CD4-positive, alpha-beta T cell (primary cell): ENCODE measurements at regions not wholly inside any gene's neighbourhood (a gene's known extent, or its start where the extent isn't known, plus 50 kb on each side); places are given as distances from the start of the nearest gene placed in this dataset.

ENCODE experiments used
- ATAC-seq: fragments of 200-7000 bp; cut with Tn5 transposase; one replicate; pipeline ENCODE4 v1.10.0; 2022; ENCODE audit warnings: mild to moderate bottlenecking; ENCODE audit not compliant: poor library complexity
- CTCF ChIA-PET: fragments of 350-600 bp; sonication (Branson Sonifier 250); formaldehyde crosslinking; loops from one replicate; lab custom pipeline; 2021; ENCODE audit warnings: antibody characterized with exemption, inconsistent platforms; lab: Charles Lee
- POLR2A ChIA-PET: fragments of 350-600 bp; sonication (Branson Sonifier 250); formaldehyde crosslinking; loops from one replicate; lab custom pipeline; 2021; ENCODE audit warnings: antibody characterized with exemption, inconsistent platforms; lab: Charles Lee
- DNase-seq, 14 experiments: peaks; one replicate each; pipeline ENCODE4 v3.0.0-alpha.2; 2013 to 2020; ENCODE audit warnings: mixed read lengths in 2 of 14
- H3K27ac ChIP-seq, 2 donors: one replicate each; pipeline versions ENCODE4 v1.5.1 to v1.7.0; 2013; ENCODE audit warnings: low read length in 2 of 2, low read depth in 1 of 2, mild to moderate bottlenecking in 1 of 2
- H3K27me3 ChIP-seq, 2 experiments: 1 replicate in 1 of 2; 2 replicates in 1 of 2; pipeline versions ENCODE4 v1.6.1 to v1.7.0; 2013; ENCODE audit warnings: low read length in 2 of 2, control low read depth in 1 of 2, mild to moderate bottlenecking in 1 of 2, moderate library complexity in 1 of 2; ENCODE audit not compliant: insufficient read depth in 2 of 2, control insufficient read depth in 1 of 2
- H3K36me3 ChIP-seq: one replicate; pipeline ENCODE4 v1.6.1; 2013; ENCODE audit warnings: low read length, control low read depth; ENCODE audit not compliant: insufficient read depth
- H3K4me1 ChIP-seq: one replicate; pipeline ENCODE4 v1.6.1; 2013; ENCODE audit warnings: low read length, control low read depth; ENCODE audit not compliant: insufficient read depth
- H3K4me3 ChIP-seq: one replicate; pipeline ENCODE4 v1.5.1; 2013; ENCODE audit warnings: mild to moderate bottlenecking, low read length, moderate library complexity
- H3K9me3 ChIP-seq, 2 experiments: 1 replicate in 1 of 2; 2 replicates in 1 of 2; pipeline versions ENCODE4 v1.6.1 to v1.7.0; 2013; ENCODE audit warnings: low read length in 2 of 2, mild to moderate bottlenecking in 2 of 2, control low read depth in 1 of 2, moderate library complexity in 1 of 2; ENCODE audit not compliant: control insufficient read depth in 1 of 2, insufficient read depth in 1 of 2
- H3K27ac Mint-ChIP-seq: one replicate; pipeline ENCODE4 v1.8.0; 2020; ENCODE audit warnings: mixed read lengths
- H3K27me3 Mint-ChIP-seq: one replicate; pipeline ENCODE4 v1.8.0; 2021; ENCODE audit warnings: mixed read lengths
- H3K36me3 Mint-ChIP-seq: one replicate; pipeline ENCODE4 v1.8.0; 2021; ENCODE audit warnings: low read depth, mixed read lengths
- H3K4me1 Mint-ChIP-seq: one replicate; pipeline ENCODE4 v1.8.0; 2021; ENCODE audit warnings: low read depth, mixed read lengths
- H3K4me3 Mint-ChIP-seq: one replicate; pipeline ENCODE4 v1.8.0; 2020; ENCODE audit warnings: mild to moderate bottlenecking, mixed read lengths
- H3K9me3 Mint-ChIP-seq: one replicate; pipeline ENCODE4 v1.8.0; 2020; ENCODE audit warnings: mixed read lengths
- intact Hi-C, 2 experiments: fragments of 100-400 bp; cut with DNase I in 1 of 2; cut with micrococcal nuclease in 1 of 2; formaldehyde crosslinking; loops; one replicate each; pipeline versions ENCODE4 v1.15.1 to v1.9.0; 2023 to 2025; cut with DNase I, micrococcal nuclease
- TF ChIP-seq, protein P1 (sequence below): fragments of 200-600 bp; IDR thresholded peaks from one replicate; pipeline ENCODE4 v1.8.0; 2022; ENCODE audit warnings: antibody characterized with exemption, mild to moderate bottlenecking

DNA sequence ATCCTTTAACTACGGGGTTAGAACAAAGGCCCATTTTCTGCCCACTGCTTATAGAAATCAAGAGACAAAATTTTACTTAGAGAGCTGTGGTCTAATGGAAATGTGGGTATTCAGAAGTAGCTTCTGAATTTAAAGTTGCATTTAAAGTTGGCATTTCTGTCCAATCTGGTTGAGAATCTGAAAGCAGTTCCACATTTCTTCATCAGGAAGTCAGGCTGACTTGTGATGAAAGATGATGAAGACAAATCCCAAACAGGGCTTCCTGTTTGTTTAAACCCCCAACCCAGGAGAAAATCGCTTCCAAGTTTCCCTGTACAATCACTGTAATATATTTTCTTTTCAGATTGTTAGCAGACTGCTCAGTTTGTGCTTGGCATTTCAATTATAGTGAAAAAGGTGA is 345.3 kb downstream of the SPRY1 start:
- Mint-ChIP-seq H3K27ac (no peak overlapping the region), H3K4me1 (no peaks in the 10 kb centered on the region), H3K4me3 (no peak overlapping the region), H3K27me3 (peaks cover under 1% of the 10 kb centered on the region), H3K36me3 (no peaks in the 10 kb centered on the region), H3K9me3 (no peaks in the 10 kb centered on the region)
- TF ChIP-seq, protein P1, sequence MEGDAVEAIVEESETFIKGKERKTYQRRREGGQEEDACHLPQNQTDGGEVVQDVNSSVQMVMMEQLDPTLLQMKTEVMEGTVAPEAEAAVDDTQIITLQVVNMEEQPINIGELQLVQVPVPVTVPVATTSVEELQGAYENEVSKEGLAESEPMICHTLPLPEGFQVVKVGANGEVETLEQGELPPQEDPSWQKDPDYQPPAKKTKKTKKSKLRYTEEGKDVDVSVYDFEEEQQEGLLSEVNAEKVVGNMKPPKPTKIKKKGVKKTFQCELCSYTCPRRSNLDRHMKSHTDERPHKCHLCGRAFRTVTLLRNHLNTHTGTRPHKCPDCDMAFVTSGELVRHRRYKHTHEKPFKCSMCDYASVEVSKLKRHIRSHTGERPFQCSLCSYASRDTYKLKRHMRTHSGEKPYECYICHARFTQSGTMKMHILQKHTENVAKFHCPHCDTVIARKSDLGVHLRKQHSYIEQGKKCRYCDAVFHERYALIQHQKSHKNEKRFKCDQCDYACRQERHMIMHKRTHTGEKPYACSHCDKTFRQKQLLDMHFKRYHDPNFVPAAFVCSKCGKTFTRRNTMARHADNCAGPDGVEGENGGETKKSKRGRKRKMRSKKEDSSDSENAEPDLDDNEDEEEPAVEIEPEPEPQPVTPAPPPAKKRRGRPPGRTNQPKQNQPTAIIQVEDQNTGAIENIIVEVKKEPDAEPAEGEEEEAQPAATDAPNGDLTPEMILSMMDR = no peak
- Histone ChIP-seq H3K27ac (no peak overlapping the region), H3K4me3 (no peak overlapping the region), H3K27me3 (peaks cover 0 to 3% of the 10 kb centered on the region in 2 experiments), H3K9me3 (no peaks in the 10 kb centered on the region), H3K4me1 (no peaks in the 10 kb centered on the region), H3K36me3 (no peaks in the 10 kb centered on the region)
- POLR2A ChIA-PET = no interaction called here
- intact Hi-C loops = no loop called here
- CTCF ChIA-PET = no interaction called here
- ATAC-seq (no peak), DNase-seq (no peak)

DNA sequence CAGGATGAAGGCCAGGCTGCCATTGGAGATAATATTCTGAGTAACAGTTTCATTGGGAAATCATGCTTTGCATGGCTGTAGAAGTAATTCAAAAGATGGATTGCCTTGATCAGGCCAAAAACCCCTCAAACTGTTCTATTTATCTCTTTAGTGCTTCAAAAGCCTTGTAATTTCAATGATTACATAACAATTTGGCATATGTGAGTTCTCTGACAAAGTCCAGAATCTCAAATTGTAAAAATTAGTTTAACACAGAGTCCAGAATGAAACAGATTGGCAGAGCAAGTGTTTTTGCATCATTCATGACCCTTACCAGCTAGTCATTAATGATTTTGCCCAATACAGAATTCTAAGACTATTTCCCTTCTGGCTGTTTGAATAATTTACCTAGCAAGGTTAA is 347.3 kb downstream of the SPRY1 start:
- no peaks in the 10 kb centered on the region for H3K36me3 ChIP-seq
- no peaks in the 10 kb centered on the region for H3K4me1 ChIP-seq
- H3K36me3 Mint-ChIP-seq = no peaks in the 10 kb centered on the region
- no peak overlapping the region for H3K27ac ChIP-seq
- POLR2A ChIA-PET = no interaction called here
- intact Hi-C loops = no loop called here
- H3K4me3 ChIP-seq = no peak overlapping the region
- H3K4me3 Mint-ChIP-seq = no peak overlapping the region
- no peaks in the 10 kb centered on the region for H3K9me3 ChIP-seq
- CTCF ChIA-PET = no interaction called here
- no peak for ATAC-seq
- peaks cover 12% of the 10 kb centered on the region for H3K27me3 Mint-ChIP-seq
- H3K27me3 ChIP-seq = peaks cover 0 to 3% of the 10 kb centered on the region in 2 experiments
- no peak for DNase-seq
- H3K27ac Mint-ChIP-seq = no peak overlapping the region
- no peaks in the 10 kb centered on the region for H3K4me1 Mint-ChIP-seq
- H3K9me3 Mint-ChIP-seq = no peaks in the 10 kb centered on the region
- TF ChIP-seq, protein P1 = no peak

DNA sequence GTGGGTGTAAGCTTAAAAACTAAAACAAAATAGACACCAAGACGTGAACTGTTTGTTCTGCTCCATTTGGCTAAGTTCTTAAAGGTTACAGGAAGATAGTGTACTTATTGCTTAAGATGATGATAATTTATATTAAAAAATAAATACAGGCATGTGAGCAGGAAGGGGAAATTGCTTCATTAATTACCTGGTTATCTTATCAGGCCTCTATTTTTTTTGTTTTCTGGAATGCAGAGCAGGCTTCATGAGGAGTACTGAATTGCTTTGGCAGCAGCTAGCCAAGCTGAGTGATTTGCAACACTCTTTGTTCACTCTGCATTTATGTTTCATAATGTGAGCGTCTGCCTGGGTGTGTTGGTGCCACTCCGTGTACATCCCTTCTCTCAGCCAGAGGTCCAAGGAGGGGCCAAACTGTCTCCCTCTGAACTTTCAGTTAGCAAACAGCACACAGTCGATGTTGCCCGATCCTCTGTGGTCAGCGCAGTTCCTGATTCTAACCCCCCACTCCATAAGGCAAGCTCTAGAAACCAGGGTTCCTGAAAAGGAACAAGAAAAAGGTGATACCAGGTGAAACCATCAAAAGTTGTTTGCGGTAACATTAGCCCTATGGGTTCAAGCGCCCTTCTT is 348.2 kb downstream of the SPRY1 start:
- POLR2A ChIA-PET = no interaction called here
- CTCF ChIA-PET = no interaction called here
- no peaks in the 10 kb centered on the region for H3K4me1 ChIP-seq

More for the DNA sequence above, 348.2 kb downstream of the SPRY1 start:
- Mint-ChIP-seq H3K9me3 (no peaks in the 10 kb centered on the region), H3K4me3 (no peak overlapping the region), H3K36me3 (no peaks in the 10 kb centered on the region), H3K27ac (no peak overlapping the region), H3K27me3 (peaks cover 12% of the 10 kb centered on the region), H3K4me1 (no peaks in the 10 kb centered on the region)
- Histone ChIP-seq H3K27me3 (peaks cover 0 to 3% of the 10 kb centered on the region in 2 experiments), H3K4me3 (no peak overlapping the region), H3K36me3 (no peaks in the 10 kb centered on the region), H3K9me3 (no peaks in the 10 kb centered on the region), H3K27ac (no peak overlapping the region)
- intact Hi-C loops = no loop called here
- DNase-seq (peak in 1 of 14 experiments; percentile 1), ATAC-seq (no peak)
- TF ChIP-seq, protein P1 = no peak
